GM21723 (cell line): ENCODE measurements at regions not wholly inside any gene's neighbourhood (a gene's known extent, or its start where the extent isn't known, plus 50 kb on each side); places are given as distances from the start of the nearest gene placed in this dataset.

Source experiments
- ATAC-seq: cut with Tn5 transposase; IDR thresholded peaks from one replicate; pipeline ENCODE4 v1.9.1; 2021; ENCODE audit warnings: mild to moderate bottlenecking, moderate library complexity; ENCODE audit not compliant: unreplicated experiment

GRCh38 chr5:8751971-8752370 is 793.9 kb downstream of the SEMA5A start:
- ATAC-seq = no peak

GRCh38 chr5:8752595-8752994 is 793.3 kb downstream of the SEMA5A start:
- ATAC-seq = no peak

DNA sequence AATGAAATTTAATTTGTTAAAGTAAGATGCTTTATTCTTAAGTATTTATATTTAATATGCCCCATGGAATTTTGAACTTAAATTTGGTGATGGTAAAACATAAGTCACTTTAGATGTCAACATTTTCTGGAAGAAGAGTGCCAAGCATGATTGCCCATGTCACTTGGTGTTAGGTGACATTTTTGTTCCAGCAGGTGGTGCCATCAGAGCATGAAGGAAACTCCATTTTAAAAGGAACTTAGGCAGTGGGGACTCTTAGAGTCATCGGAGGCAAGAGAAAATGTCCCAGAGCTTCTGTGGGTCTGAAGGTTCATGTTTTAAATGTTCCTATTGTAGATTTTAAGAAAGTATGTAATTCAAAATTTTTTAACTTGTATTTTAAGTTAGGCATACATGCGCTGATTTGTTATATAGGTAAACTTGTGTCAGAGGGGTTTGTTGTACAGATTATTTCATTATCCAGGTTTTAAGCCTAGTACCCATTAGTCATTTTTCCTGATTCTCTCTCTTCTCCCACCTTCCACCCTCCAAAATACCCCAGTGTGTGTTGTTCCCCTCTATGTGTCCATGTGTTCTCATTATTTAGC is 789.3 kb downstream of the SEMA5A start:
- no peak for ATAC-seq

- no peak for ATAC-seq
Observed at GRCh38 chr5:8765886-8766285, 780.0 kb downstream of the SEMA5A start.

GRCh38 chr5:8766448-8766847 is 779.4 kb downstream of the SEMA5A start:
- ATAC-seq = no peak

GRCh38 chr5:8767111-8767510 is 778.8 kb downstream of the SEMA5A start:
- ATAC-seq = no peak

GRCh38 chr5:8767746-8768145 is 778.1 kb downstream of the SEMA5A start:
- ATAC-seq = no peak

GRCh38 chr5:8769631-8770030 is 776.2 kb downstream of the SEMA5A start:
- no peak for ATAC-seq

GRCh38 chr5:8770431-8770830 is 775.4 kb downstream of the SEMA5A start:
- ATAC-seq = no peak

DNA sequence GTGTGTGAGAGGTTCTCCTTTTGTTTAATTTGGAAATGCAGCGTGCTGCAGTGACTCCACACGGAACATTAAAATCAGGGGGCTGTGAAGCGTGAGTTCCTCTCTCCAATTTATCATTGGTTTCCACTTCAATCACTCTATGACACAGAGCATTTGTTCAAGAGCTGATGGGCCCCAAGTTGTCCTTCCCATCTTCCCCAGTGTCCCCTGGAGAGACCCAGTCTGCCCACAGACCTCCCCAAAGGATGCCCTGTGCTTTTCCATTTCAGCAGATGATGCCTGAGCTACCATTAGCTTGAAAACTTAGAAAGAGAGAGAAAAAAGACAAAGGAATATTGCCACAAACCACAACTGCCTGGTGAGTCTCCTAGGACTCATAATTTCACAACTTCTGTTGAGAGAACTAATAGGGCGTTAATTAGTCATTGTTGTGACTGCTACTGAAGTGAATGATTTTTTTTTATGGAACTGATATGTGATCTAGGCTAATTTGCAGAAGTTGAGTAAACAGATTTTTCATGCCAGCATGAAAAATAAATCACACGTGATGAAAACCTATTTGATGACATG is 772.7 kb downstream of the SEMA5A start:
- ATAC-seq = no peak

GRCh38 chr5:8784692-8785091 is 761.2 kb downstream of the SEMA5A start:
- no peak for ATAC-seq

DNA sequence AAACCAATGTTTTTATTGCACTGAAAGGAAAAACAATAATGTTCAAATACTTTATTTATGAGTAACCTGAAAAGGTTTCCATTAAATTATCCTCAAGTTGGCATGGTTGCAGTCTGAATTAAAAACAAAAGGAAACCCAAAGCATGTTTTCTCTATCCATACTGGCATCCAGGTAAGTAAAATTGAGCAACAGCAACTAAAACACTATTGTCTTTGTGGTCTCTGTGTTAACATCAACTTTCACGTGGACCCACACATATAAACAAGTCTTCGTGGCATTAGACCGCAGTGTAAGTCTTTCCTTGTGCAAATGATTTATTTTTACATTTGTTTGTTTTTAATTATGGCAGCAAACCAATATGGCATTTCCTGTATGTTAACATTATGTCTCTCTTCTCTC is 757.6 kb downstream of the SEMA5A start:
- no peak for ATAC-seq

GRCh38 chr5:8805653-8806052 is 740.2 kb downstream of the SEMA5A start:
- no peak for ATAC-seq

- ATAC-seq = no peak
Observed at GRCh38 chr5:8807636-8808035, 738.2 kb downstream of the SEMA5A start.

- no peak for ATAC-seq
Observed at GRCh38 chr5:8811581-8811980, 734.3 kb downstream of the SEMA5A start.

- ATAC-seq = no peak
Observed at GRCh38 chr5:8813180-8813579, 732.7 kb downstream of the SEMA5A start.

DNA sequence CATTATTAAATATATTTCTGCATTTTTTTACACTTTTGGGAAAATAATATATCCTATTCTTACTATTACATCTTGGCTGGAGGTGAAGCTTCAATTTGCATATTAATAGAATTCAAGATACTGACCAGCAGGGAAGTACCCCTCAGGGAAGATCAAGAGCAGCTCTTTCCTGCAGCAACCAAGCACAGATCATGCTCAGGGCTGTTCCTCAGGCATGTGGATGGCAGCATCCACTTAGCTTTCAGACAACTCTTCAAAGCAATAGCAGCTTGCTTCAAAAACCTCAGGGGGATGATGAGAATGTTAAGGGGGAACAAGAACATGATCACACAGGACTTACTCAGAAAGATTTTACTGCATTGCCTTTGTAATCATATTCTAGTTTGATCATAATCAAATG is 731.8 kb downstream of the SEMA5A start:
- ATAC-seq = no peak

DNA sequence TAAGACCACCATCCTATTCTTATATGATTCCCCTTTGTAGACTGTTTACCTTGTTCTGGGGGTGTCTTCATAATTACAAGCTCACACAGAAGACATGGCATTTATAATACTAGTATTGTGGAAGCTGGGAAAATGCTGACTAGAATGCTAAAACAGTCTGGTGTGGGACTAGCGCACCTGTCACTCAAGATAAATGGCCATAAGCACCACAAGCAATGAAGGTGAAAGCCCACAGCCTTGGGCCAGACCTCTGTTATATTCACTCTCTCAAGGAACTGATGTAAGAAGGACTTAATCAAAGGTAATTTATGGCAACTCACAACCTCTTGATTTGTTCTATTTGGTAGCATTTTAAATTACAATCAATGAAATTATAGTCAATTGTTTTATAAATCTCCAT is 721.5 kb downstream of the SEMA5A start:
- ATAC-seq = no peak

- no peak for ATAC-seq
Observed at GRCh38 chr5:8825139-8825757, 720.6 kb downstream of the SEMA5A start.

DNA sequence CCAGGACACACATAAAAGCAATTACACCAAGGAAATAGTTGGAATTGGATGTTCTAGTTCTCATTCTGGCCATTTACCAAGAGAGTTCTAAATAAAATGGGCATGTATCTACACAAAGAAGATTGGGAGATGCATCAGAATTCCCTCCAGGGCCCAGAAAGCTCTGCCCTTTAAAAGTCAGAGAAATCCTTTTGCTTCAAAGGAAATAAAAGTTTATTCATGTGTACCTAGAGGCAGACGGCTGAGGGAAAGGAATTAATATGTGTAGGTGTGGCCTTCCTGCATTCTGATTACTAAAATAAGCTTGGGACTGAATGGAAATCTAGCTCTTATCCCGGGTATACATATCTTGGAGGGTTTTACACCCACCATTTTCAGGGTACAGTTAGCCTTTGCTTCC is 719.4 kb downstream of the SEMA5A start:
- no peak for ATAC-seq

DNA sequence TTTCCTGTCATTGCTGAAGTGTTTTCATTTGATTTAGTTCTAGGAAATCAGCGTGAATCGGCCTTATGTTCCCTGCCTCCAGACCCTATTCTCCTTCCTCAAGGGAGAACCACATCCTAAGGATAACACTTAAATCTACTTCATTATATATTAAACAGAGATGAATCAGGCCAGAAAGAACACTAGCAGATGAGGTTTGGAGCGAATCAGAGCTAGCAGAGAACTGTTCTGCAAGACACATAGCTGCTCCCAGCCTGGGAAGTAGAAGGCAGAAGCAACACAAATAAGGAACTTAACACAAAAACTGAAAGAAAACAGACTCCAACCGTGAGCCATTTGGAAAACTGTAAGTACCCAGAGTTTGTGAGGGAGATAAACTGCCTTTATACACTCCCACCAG is 718.2 kb downstream of the SEMA5A start:
- no peak for ATAC-seq

DNA sequence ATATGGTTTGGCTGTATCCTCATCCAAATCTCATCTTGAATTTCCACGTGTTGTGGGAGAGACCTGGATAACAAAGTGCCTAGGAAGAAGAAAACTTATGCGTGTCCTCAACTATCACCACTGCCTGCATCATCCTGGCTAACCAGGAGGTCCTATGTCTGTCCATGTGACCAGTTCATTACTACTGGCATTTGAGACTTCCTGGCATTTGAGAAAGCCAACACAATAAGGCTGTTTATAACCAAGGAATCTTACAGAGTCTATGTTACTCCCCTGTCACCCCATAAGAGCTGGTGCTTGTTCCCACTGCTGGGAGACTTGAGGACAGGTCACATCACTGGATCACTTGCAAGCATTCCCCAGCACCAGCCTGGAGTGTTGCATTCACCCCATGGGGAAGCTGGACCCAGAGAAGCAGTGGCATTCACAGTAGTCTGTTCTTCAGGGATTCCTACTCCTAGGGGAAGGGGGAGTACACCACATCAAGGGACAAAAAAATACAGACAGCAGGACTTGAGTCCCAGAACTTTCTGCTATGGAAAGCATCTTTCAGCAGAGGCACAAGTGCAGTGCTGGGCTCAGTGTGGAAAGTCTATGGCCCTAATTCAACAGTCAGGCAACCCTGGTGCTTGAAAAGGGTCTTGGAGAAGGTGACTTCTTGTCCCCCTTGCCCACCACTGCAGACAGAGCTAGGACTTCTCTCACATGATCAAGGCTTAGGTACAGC is 717.1 kb downstream of the SEMA5A start:
- no peak for ATAC-seq
